ENCODE measurements at regions not wholly inside any gene's neighbourhood (a gene's known extent, or its start where the extent isn't known, plus 50 kb on each side); places are given as distances from the start of the nearest gene placed in this dataset.

- TF ChIP-seq CTCF (IDR thresholded peaks at IDR 0.05) (no peak), POLR2A (IDR thresholded peaks at IDR 0.05) (no peak)
Measured at GRCh38 chr9:12462861-12463260, 230.3 kb upstream of the TYRP1 start.
